NT2/D1 (cell line): ENCODE measurements at regions not wholly inside any gene's neighbourhood (a gene's known extent, or its start where the extent isn't known, plus 50 kb on each side); places are given as distances from the start of the nearest gene placed in this dataset.

Source experiments
- SUZ12 ChIP-seq: IDR thresholded peaks from 2 replicates; pipeline ENCODE4 v1.6.1; 2011; ENCODE audit not compliant: insufficient read length, insufficient read depth; ENCODE audit errors: extremely low read depth
- YY1 ChIP-seq: IDR thresholded peaks from 2 replicates; pipeline ENCODE4 v1.6.1; 2011; ENCODE audit not compliant: insufficient read length, insufficient read depth
- ZNF274 ChIP-seq: IDR thresholded peaks from 2 replicates; pipeline ENCODE4 v1.6.1; 2011; ENCODE audit warnings: mild to moderate bottlenecking, low read depth, low read length

DNA sequence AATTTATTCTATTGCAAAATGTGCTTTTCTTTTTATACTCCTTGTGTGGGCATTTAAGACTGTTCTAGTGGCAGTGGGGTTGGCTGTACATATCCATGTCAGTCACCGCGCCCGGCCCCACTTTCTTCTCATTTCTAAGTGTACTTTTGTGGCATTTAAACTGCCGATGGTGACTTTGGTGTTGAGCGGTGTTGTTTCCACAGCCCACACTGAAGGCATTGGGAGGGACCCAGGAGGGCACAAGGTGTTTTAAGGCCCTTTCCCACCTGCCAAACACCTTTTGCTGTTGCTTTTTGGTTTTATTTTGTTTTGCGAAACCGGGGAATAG lies 369.7 kb downstream of the MTX2 start:
- TF ChIP-seq ZNF274 (no peak), YY1 (no peak), SUZ12 (no peak)
